Stimulated activated CD4-positive, alpha-beta T cell treated with anti-CD3 and anti-CD28 coated beads, Interleukin-1b, Interleukin-23, amount 100 ng/mL, for 4 hours (primary cell): ENCODE measurements at regions not wholly inside any gene's neighbourhood (a gene's known extent, or its start where the extent isn't known, plus 50 kb on each side); places are given as distances from the start of the nearest gene placed in this dataset.

Source experiments
- DNase-seq, 2 donors: peaks; one replicate each; pipeline ENCODE4 v3.0.0-alpha.2; 2020; ENCODE audit warnings: low read depth in 2 of 2

GRCh38 chr16:5653789-5654188 is 556.2 kb upstream of the EEF2KMT start:
- DNase-seq: no peak

GRCh38 chr16:5653041-5653440 is 555.4 kb upstream of the EEF2KMT start:
- no peak for DNase-seq

- DNase-seq: no peak
These were observed 552.5 kb upstream of the EEF2KMT start for GRCh38 chr16:5649762-5650743.

- DNase-seq: no peak
These were observed 549.5 kb upstream of the EEF2KMT start for GRCh38 chr16:5647051-5647450.

- no peak for DNase-seq
These were observed 546.4 kb upstream of the EEF2KMT start for GRCh38 chr16:5643855-5644531.

GRCh38 chr16:5642436-5642835 is 544.8 kb upstream of the EEF2KMT start:
- no peak for DNase-seq

- DNase-seq: no peak
These were observed 544.4 kb upstream of the EEF2KMT start for GRCh38 chr16:5642011-5642410.

GRCh38 chr16:5640883-5641282 is 543.3 kb upstream of the EEF2KMT start:
- no peak for DNase-seq

GRCh38 chr16:5639531-5639930 is 541.9 kb upstream of the EEF2KMT start:
- DNase-seq: no peak

GRCh38 chr16:5635331-5635730 is 537.7 kb upstream of the EEF2KMT start:
- DNase-seq: no peak

GRCh38 chr16:5634666-5635180 is 537.1 kb upstream of the EEF2KMT start:
- no peak for DNase-seq

- DNase-seq: no peak
These were observed 536.3 kb upstream of the EEF2KMT start for GRCh38 chr16:5633845-5634440.

GRCh38 chr16:5622234-5622884 is 524.8 kb upstream of the EEF2KMT start:
- no peak for DNase-seq

- no peak for DNase-seq
These were observed 524.2 kb upstream of the EEF2KMT start for GRCh38 chr16:5621826-5622225.

GRCh38 chr16:5619304-5619703 is 521.7 kb upstream of the EEF2KMT start:
- DNase-seq: no peak

GRCh38 chr16:5616841-5617240 is 519.2 kb upstream of the EEF2KMT start:
- DNase-seq: no peak

- DNase-seq: peak in 1 of 2 donors; percentile 19
These were observed 518.5 kb upstream of the EEF2KMT start for GRCh38 chr16:5615868-5616642.

- no peak for DNase-seq
These were observed 509.6 kb upstream of the EEF2KMT start for GRCh38 chr16:5607169-5607568.

- no peak for DNase-seq
These were observed 507.8 kb upstream of the EEF2KMT start for GRCh38 chr16:5605404-5605803.

GRCh38 chr16:5604770-5605169 is 507.2 kb upstream of the EEF2KMT start:
- no peak for DNase-seq

GRCh38 chr16:5603836-5604235 is 506.2 kb upstream of the EEF2KMT start:
- no peak for DNase-seq
